HTR-8/SVneo (cell line): ENCODE measurements at regions not wholly inside any gene's neighbourhood (a gene's known extent, or its start where the extent isn't known, plus 50 kb on each side); places are given as distances from the start of the nearest gene placed in this dataset.
"Not testable (repeated sequence)": the region's sequence is repeated elsewhere in the genome, so short reads cannot be mapped to it uniquely, and the experiment has no call there.

ENCODE experiments used
- DNase-seq: peaks from one replicate; pipeline ENCODE4 v3.0.0; 2011; ENCODE audit warnings: low spot score, mixed read lengths; ENCODE audit not compliant: insufficient read length
- FAIRE-seq: peaks from 2 replicates; lab custom pipeline; 2011; peaks lifted over from hg19 to GRCh38; lab: Jason Lieb, UNC

- no peak for DNase-seq
- no peak for FAIRE-seq
Observed at GRCh38 chr7:69365651-69366192, 232.6 kb upstream of the AUTS2 start.

GRCh38 chr7:69367780-69368179 lies 230.5 kb upstream of the AUTS2 start:
- DNase-seq (no peak), FAIRE-seq (no peak)

- peak; percentile 13 for FAIRE-seq
- DNase-seq = no peak
Observed at GRCh38 chr7:69373171-69374043, 224.9 kb upstream of the AUTS2 start.

GRCh38 chr7:69374044-69374425 lies 224.2 kb upstream of the AUTS2 start:
- no peak for FAIRE-seq
- no peak for DNase-seq

- FAIRE-seq (no peak), DNase-seq (no peak)
Observed at GRCh38 chr7:69377191-69377590, 221.1 kb upstream of the AUTS2 start.

GRCh38 chr7:69388452-69389137 lies 209.7 kb upstream of the AUTS2 start:
- no peak for FAIRE-seq
- DNase-seq = no peak

GRCh38 chr7:69389216-69389615 lies 209.1 kb upstream of the AUTS2 start:
- FAIRE-seq (no peak), DNase-seq (no peak)

GRCh38 chr7:69393912-69394311 lies 204.4 kb upstream of the AUTS2 start:
- not testable (repeated sequence) for FAIRE-seq, DNase-seq

- no peak for FAIRE-seq
- peak; percentile 67 for DNase-seq
Observed at GRCh38 chr7:69395061-69395714, 203.1 kb upstream of the AUTS2 start.

- no peak for FAIRE-seq
Observed at GRCh38 chr7:69398986-69399385, 199.3 kb upstream of the AUTS2 start.

GRCh38 chr7:69399401-69399800 lies 198.9 kb upstream of the AUTS2 start:
- DNase-seq (peak; percentile 29), FAIRE-seq (peak; percentile 4)

More at GRCh38 chr7:69398986-69399385, 199.3 kb upstream of the AUTS2 start:
- no peak for DNase-seq

- FAIRE-seq (no peak), DNase-seq (no peak)
Observed at GRCh38 chr7:69402696-69403095, 195.6 kb upstream of the AUTS2 start.

- DNase-seq = no peak
- FAIRE-seq = no peak
Observed at GRCh38 chr7:69403169-69403568, 195.1 kb upstream of the AUTS2 start.

GRCh38 chr7:69411018-69411417 lies 187.3 kb upstream of the AUTS2 start:
- DNase-seq = no peak
- no peak for FAIRE-seq

GRCh38 chr7:69411466-69411865 lies 186.8 kb upstream of the AUTS2 start:
- no peak for DNase-seq
- FAIRE-seq = no peak

- DNase-seq (peak; percentile 83), FAIRE-seq (peak; percentile 40)
Observed at GRCh38 chr7:69412331-69413146, 185.7 kb upstream of the AUTS2 start.

GRCh38 chr7:69414555-69414954 lies 183.7 kb upstream of the AUTS2 start:
- FAIRE-seq (no peak), DNase-seq (no peak)

- DNase-seq (no peak), FAIRE-seq (no peak)
Observed at GRCh38 chr7:69418869-69419670, 179.2 kb upstream of the AUTS2 start.

GRCh38 chr7:69419934-69420333 lies 178.3 kb upstream of the AUTS2 start:
- DNase-seq (no peak), FAIRE-seq (no peak)
